H9 (cell line): ENCODE measurements at regions not wholly inside any gene's neighbourhood (a gene's known extent, or its start where the extent isn't known, plus 50 kb on each side); places are given as distances from the start of the nearest gene placed in this dataset.

Experiments used
- DNase-seq: peaks from one replicate; pipeline ENCODE4 v3.0.0-alpha.2; 2017
- H2AFZ ChIP-seq: one replicate; pipeline ENCODE4 v1.6.1; 2013; ENCODE audit warnings: mild to moderate bottlenecking, low read length, control low read depth, moderate library complexity
- H2AK5ac ChIP-seq: 2 replicates; pipeline ENCODE4 v1.6.1; 2013; ENCODE audit warnings: low read length, control low read depth, mixed read lengths; ENCODE audit not compliant: insufficient read length
- H2BK120ac ChIP-seq: one replicate; pipeline ENCODE4 v1.6.1; 2013; ENCODE audit warnings: low read depth, mild to moderate bottlenecking, low read length, control low read depth, inconsistent platforms; ENCODE audit not compliant: poor library complexity, severe bottlenecking
- H2BK12ac ChIP-seq: 2 replicates; pipeline ENCODE4 v1.6.1; 2013; ENCODE audit warnings: low read length, control low read depth, mixed read lengths, low read depth; ENCODE audit not compliant: insufficient read length
- H2BK15ac ChIP-seq: 2 replicates; pipeline ENCODE4 v1.6.1; 2013; ENCODE audit warnings: low read depth, low read length, control low read depth
- H2BK20ac ChIP-seq: one replicate; pipeline ENCODE4 v1.6.1; 2013; ENCODE audit warnings: low read depth, mild to moderate bottlenecking, low read length, control low read depth, inconsistent platforms; ENCODE audit not compliant: poor library complexity, severe bottlenecking
- H2BK5ac ChIP-seq: 2 replicates; pipeline ENCODE4 v1.6.1; 2013; ENCODE audit warnings: low read length, control low read depth, mixed read lengths; ENCODE audit not compliant: insufficient read length
- H3K14ac ChIP-seq: 2 replicates; pipeline ENCODE4 v1.6.1; 2013; ENCODE audit warnings: low read length, control low read depth; ENCODE audit not compliant: insufficient read depth
- H3K18ac ChIP-seq: 2 replicates; pipeline ENCODE4 v1.6.1; 2013; ENCODE audit warnings: low read depth, mild to moderate bottlenecking, mixed read lengths, low read length, control low read depth; ENCODE audit not compliant: insufficient read length
- H3K23ac ChIP-seq: 2 replicates; pipeline ENCODE4 v1.6.1; 2013; ENCODE audit warnings: low read length, control low read depth, mixed read lengths, low read depth; ENCODE audit not compliant: insufficient read length
- H3K23me2 ChIP-seq: 2 replicates; pipeline ENCODE4 v1.6.1; 2013; ENCODE audit warnings: low read depth, mild to moderate bottlenecking, mixed read lengths, low read length, control low read depth; ENCODE audit not compliant: insufficient read length, poor library complexity, severe bottlenecking
- H3K27ac ChIP-seq: 2 replicates; pipeline ENCODE4 v1.5.1; 2013; ENCODE audit warnings: low read length, control low read depth, mixed read lengths, low read depth; ENCODE audit not compliant: insufficient read length
- H3K27me3 ChIP-seq: 2 replicates; pipeline ENCODE4 v1.6.1; 2013; ENCODE audit warnings: low read length, control low read depth, inconsistent platforms; ENCODE audit not compliant: insufficient read depth
- H3K4ac ChIP-seq: 2 replicates; pipeline ENCODE4 v1.6.1; 2013; ENCODE audit warnings: low read depth, mild to moderate bottlenecking, control low read depth, inconsistent platforms, low read length, moderate library complexity
- H3K4me1 ChIP-seq: 2 replicates; pipeline ENCODE4 v1.6.1; 2013; ENCODE audit warnings: low read length, control low read depth, inconsistent platforms; ENCODE audit not compliant: insufficient read depth
- H3K4me2 ChIP-seq: 2 replicates; pipeline ENCODE4 v1.6.1; 2013; ENCODE audit warnings: low read length, control low read depth, mixed read lengths; ENCODE audit not compliant: insufficient read length, insufficient read depth
- H3K56ac ChIP-seq: 2 replicates; pipeline ENCODE4 v1.6.1; 2013; ENCODE audit warnings: low read depth, mild to moderate bottlenecking, mixed read lengths, low read length, control low read depth; ENCODE audit not compliant: insufficient read length
- H3K79me1 ChIP-seq: 2 replicates; pipeline ENCODE4 v1.6.1; 2013; ENCODE audit warnings: low read depth, mild to moderate bottlenecking, moderate library complexity, low read length, control low read depth, inconsistent platforms; ENCODE audit not compliant: insufficient read depth, poor library complexity, severe bottlenecking
- H3K79me2 ChIP-seq: 2 replicates; pipeline ENCODE4 v1.6.1; 2013; ENCODE audit warnings: low read length, control low read depth, inconsistent platforms; ENCODE audit not compliant: insufficient read depth
- H3K9ac ChIP-seq: 2 replicates; pipeline ENCODE4 v1.6.1; 2013; ENCODE audit warnings: low read length, control low read depth, mixed read lengths; ENCODE audit not compliant: insufficient read length; ENCODE audit errors: extremely low read depth
- H3K9me3 ChIP-seq: one replicate; pipeline ENCODE4 v1.6.1; 2013; ENCODE audit warnings: low read depth, low read length, inconsistent platforms; ENCODE audit not compliant: control insufficient read depth
- H3T11ph ChIP-seq: one replicate; pipeline ENCODE4 v1.6.1; 2013; ENCODE audit warnings: mild to moderate bottlenecking, low read length, control low read depth, inconsistent platforms
- H4K20me1 ChIP-seq: one replicate; pipeline ENCODE4 v1.6.1; 2013; ENCODE audit not compliant: control insufficient read depth, insufficient read length, insufficient read depth
- H4K5ac ChIP-seq: 2 replicates; pipeline ENCODE4 v1.6.1; 2013; ENCODE audit warnings: low read depth, mild to moderate bottlenecking, mixed read lengths, low read length, control low read depth; ENCODE audit not compliant: insufficient read length
- H4K8ac ChIP-seq: replicated peaks from 2 replicates; pipeline ENCODE4 v1.6.1; 2013; ENCODE audit warnings: low read length, control low read depth, mixed read lengths, low read depth; ENCODE audit not compliant: insufficient read length
- H4K91ac ChIP-seq: 2 replicates; pipeline ENCODE4 v1.6.1; 2013; ENCODE audit warnings: low read depth, mild to moderate bottlenecking, moderate library complexity, mixed read lengths, low read length, control low read depth; ENCODE audit not compliant: insufficient read length
- H3K27ac Mint-ChIP-seq, 3 experiments: 2 replicates in 2 of 3; 3 replicates in 1 of 3; pipeline ENCODE4 v1.8.0; 2020 to 2021; ENCODE audit warnings: mixed read lengths in 3 of 3, mild to moderate bottlenecking in 1 of 3, moderate library complexity in 1 of 3
- H3K27me3 Mint-ChIP-seq: 2 replicates; pipeline ENCODE4 v1.8.0; 2021; ENCODE audit warnings: low read depth, mild to moderate bottlenecking, moderate library complexity, mixed read lengths
- H3K36me3 Mint-ChIP-seq, 3 experiments: 2 replicates in 2 of 3; 3 replicates in 1 of 3; pipeline ENCODE4 v1.8.0; 2020 to 2021; ENCODE audit warnings: low read depth in 3 of 3, mixed read lengths in 3 of 3; ENCODE audit not compliant: insufficient read depth in 1 of 3
- H3K4me1 Mint-ChIP-seq, 2 experiments: 2 replicates each; pipeline ENCODE4 v1.8.0; 2020; ENCODE audit warnings: mixed read lengths in 2 of 2
- H3K4me3 Mint-ChIP-seq, 2 experiments: 2 replicates in 1 of 2; 3 replicates in 1 of 2; pipeline ENCODE4 v1.8.0; 2020 to 2021; ENCODE audit warnings: mild to moderate bottlenecking in 2 of 2, mixed read lengths in 2 of 2, moderate library complexity in 1 of 2
- H3K9me3 Mint-ChIP-seq, 2 experiments: 2 replicates in 1 of 2; 3 replicates in 1 of 2; pipeline ENCODE4 v1.8.0; 2020; ENCODE audit warnings: mild to moderate bottlenecking in 2 of 2, mixed read lengths in 2 of 2, moderate library complexity in 1 of 2
- WGBS: extraction: QIAGEN DNeasy Blood & Tissue Kit; methylation state at CpG from one replicate; pipeline ENCODE4 v1.1.7; 2013; ENCODE audit warnings: missing lambda C conversion rate, low lambda C conversion rate, mixed read lengths; ENCODE audit not compliant: insufficient read length; ENCODE audit errors: extremely low coverage; 5-methylcytosine and 5-hydroxymethylcytosine counted together
- TF ChIP-seq, protein P1 (sequence below): fragments of 200-600 bp; sonication (generic); conservative IDR thresholded peaks from 3 replicates; pipeline ENCODE4 v1.8.0; 2021; ENCODE audit warnings: antibody characterized with exemption, mild to moderate bottlenecking

- no peak overlapping the region for H2BK5ac ChIP-seq
- no peaks in the 10 kb centered on the region for H3K23me2 ChIP-seq
- H3K4me1 ChIP-seq: peaks cover 22% of the 10 kb centered on the region
- no peak overlapping the region for H3K9ac ChIP-seq
- H3K9me3 ChIP-seq: no peaks in the 10 kb centered on the region
- Mint-ChIP-seq H3K4me1 (peaks cover 66% of the 10 kb centered on the region in 2 experiments), H3K9me3 (peaks cover 4 to 7% of the 10 kb centered on the region in 2 experiments; a peak in 4 of 5 replicates), H3K36me3 (peaks cover 0 to 10% (median 2%) of the 10 kb centered on the region in 3 experiments; a peak in 5 of 7 replicates), H3K27me3 (peaks cover 68% of the 10 kb centered on the region), H3K27ac (no peak overlapping the region), H3K4me3 (no peak overlapping the region)
- no peak overlapping the region for H3K27ac ChIP-seq
- H2AFZ ChIP-seq: no peak overlapping the region
- H2BK20ac ChIP-seq: no peak overlapping the region
- H3K79me2 ChIP-seq: no peaks in the 10 kb centered on the region
- no peak overlapping the region for H3K4me2 ChIP-seq
- H4K20me1 ChIP-seq: no peaks in the 10 kb centered on the region
- no peak overlapping the region for H3K4ac ChIP-seq
- H3K79me1 ChIP-seq: no peaks in the 10 kb centered on the region
- H4K5ac ChIP-seq: no peak overlapping the region
- TF ChIP-seq, protein P1, sequence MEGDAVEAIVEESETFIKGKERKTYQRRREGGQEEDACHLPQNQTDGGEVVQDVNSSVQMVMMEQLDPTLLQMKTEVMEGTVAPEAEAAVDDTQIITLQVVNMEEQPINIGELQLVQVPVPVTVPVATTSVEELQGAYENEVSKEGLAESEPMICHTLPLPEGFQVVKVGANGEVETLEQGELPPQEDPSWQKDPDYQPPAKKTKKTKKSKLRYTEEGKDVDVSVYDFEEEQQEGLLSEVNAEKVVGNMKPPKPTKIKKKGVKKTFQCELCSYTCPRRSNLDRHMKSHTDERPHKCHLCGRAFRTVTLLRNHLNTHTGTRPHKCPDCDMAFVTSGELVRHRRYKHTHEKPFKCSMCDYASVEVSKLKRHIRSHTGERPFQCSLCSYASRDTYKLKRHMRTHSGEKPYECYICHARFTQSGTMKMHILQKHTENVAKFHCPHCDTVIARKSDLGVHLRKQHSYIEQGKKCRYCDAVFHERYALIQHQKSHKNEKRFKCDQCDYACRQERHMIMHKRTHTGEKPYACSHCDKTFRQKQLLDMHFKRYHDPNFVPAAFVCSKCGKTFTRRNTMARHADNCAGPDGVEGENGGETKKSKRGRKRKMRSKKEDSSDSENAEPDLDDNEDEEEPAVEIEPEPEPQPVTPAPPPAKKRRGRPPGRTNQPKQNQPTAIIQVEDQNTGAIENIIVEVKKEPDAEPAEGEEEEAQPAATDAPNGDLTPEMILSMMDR: no peak
- no peak overlapping the region for H4K91ac ChIP-seq
- H2BK120ac ChIP-seq: no peak overlapping the region
- H3K14ac ChIP-seq: no peak overlapping the region
- no peak overlapping the region for H2BK15ac ChIP-seq
- no peak overlapping the region for H3K23ac ChIP-seq
- no peak for DNase-seq
- no peak overlapping the region for H4K8ac ChIP-seq
- no CpG with 5 or more reads among the region's 3 CpGs for WGBS
- no peak overlapping the region for H3K56ac ChIP-seq
- no peaks in the 10 kb centered on the region; the same call in 1 of the 2 replicates for H3K27me3 ChIP-seq
- H3K18ac ChIP-seq: no peak overlapping the region
- H2AK5ac ChIP-seq: no peak overlapping the region
- H2BK12ac ChIP-seq: no peak overlapping the region
- H3T11ph ChIP-seq: no peak overlapping the region
Measured at GRCh38 chr13:40343550-40344269, 322.7 kb downstream of the FOXO1 start.
